ENCODE measurements at regions not wholly inside any gene's neighbourhood (a gene's known extent, or its start where the extent isn't known, plus 50 kb on each side); places are given as distances from the start of the nearest gene placed in this dataset.

DNA sequence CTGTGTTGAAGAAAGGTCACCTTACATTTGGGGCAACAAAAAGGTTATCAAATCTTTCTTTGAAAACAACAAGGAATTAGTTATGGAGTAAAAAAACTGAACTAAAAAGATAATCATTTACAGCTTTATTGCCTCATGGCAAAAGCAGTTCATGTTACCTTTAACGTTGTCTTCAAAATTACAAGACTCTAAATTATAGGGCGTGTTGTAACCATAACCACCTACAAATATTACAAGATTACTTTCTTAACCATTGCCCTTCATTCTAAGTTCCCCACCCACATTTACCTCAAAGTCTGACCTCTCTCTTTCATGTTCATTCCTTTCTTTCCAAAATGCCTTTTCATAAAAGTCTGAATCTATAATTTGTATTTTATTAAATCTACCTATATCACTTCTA, 74.6 kb upstream of the LRATD1 start:
- no peak for DNase-seq
- H3K9me3 ChIP-seq (ENCODE audit: control extremely low read depth in 1 of 5, control insufficient read depth in 4 of 5, insufficient read depth in 2 of 5, low read depth in 1 of 5, low read length in 4 of 5), result no peaks in the 10 kb centered on the region
- POLR2A ChIA-PET, result no interaction called here
- no peaks in the 10 kb centered on the region for H3K27me3 ChIP-seq (replicated peaks in 2 of 5; ENCODE audit: control insufficient read depth in 4 of 5, insufficient read depth in 5 of 5, low read length in 4 of 5)
- H3K27ac ChIP-seq (ENCODE audit: insufficient read depth in 1 of 2, low read depth in 1 of 2, low read length in 2 of 2, poor library complexity in 1 of 2, severe bottlenecking in 2 of 2), result no peak overlapping the region
- no peaks in the 10 kb centered on the region for H3K36me3 ChIP-seq (ENCODE audit: control insufficient read depth in 4 of 4, insufficient read depth in 4 of 4, low read length in 3 of 4)
- no peak overlapping the region for H3K4me3 ChIP-seq (ENCODE audit: control insufficient read depth in 1 of 7, extremely low read depth in 1 of 7, insufficient read depth in 4 of 7, low read depth in 2 of 7, low read length in 6 of 7)
- CTCF ChIA-PET, result no interaction called here
- H3K4me1 ChIP-seq (ENCODE audit: control extremely low read depth in 1 of 4, control insufficient read depth in 4 of 4, insufficient read depth in 4 of 4, low read length in 3 of 4), result no peaks in the 10 kb centered on the region
- 96% methylated on average over 2 of the region's 2 CpGs for WGBS (ENCODE audit: insufficient coverage)

DNA sequence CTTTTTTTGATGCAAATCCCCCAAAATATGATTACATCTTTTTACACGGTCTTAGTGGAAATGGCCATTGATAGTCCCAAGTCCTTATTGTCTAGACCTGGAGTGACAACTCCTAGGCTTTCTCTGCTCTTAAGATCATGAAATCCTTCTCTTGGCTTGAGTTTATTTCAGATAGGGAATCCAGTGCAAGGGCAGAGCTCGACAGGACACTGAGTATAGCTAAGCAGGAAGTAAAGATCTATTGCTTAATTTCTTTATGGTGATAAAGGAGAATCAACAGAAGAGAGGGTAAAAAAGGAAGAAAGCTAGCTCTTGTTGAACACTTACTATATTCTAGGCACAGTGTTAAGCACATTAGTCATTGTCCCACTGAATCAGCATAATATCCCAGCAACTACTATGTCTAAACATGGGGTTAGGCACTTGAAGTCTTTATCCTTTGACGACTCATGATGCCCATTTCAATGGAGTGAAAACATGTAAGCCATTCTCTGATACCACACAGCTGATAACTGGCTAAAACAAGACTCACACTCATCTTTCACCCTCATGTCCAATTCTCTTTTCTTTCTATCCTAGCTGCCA, 74.1 kb upstream of the LRATD1 start:
- ChIA-PET CTCF (no interaction called here), POLR2A (no interaction called here)
- DNase-seq, result no peak
- WGBS (ENCODE audit: insufficient coverage), result 100% methylated on average over 1 of the region's 3 CpGs
- Histone ChIP-seq H3K27ac (ENCODE audit: insufficient read depth in 1 of 2, low read depth in 1 of 2, low read length in 2 of 2, poor library complexity in 1 of 2, severe bottlenecking in 2 of 2) (no peak overlapping the region), H3K27me3 (replicated peaks in 2 of 5; ENCODE audit: control insufficient read depth in 4 of 5, insufficient read depth in 5 of 5, low read length in 4 of 5) (no peaks in the 10 kb centered on the region), H3K36me3 (ENCODE audit: control insufficient read depth in 4 of 4, insufficient read depth in 4 of 4, low read length in 3 of 4) (no peaks in the 10 kb centered on the region), H3K9me3 (ENCODE audit: control extremely low read depth in 1 of 5, control insufficient read depth in 4 of 5, insufficient read depth in 2 of 5, low read depth in 1 of 5, low read length in 4 of 5) (no peaks in the 10 kb centered on the region), H3K4me3 (ENCODE audit: control insufficient read depth in 1 of 7, extremely low read depth in 1 of 7, insufficient read depth in 4 of 7, low read depth in 2 of 7, low read length in 6 of 7) (no peak overlapping the region), H3K4me1 (ENCODE audit: control extremely low read depth in 1 of 4, control insufficient read depth in 4 of 4, insufficient read depth in 4 of 4, low read length in 3 of 4) (no peaks in the 10 kb centered on the region)

DNA sequence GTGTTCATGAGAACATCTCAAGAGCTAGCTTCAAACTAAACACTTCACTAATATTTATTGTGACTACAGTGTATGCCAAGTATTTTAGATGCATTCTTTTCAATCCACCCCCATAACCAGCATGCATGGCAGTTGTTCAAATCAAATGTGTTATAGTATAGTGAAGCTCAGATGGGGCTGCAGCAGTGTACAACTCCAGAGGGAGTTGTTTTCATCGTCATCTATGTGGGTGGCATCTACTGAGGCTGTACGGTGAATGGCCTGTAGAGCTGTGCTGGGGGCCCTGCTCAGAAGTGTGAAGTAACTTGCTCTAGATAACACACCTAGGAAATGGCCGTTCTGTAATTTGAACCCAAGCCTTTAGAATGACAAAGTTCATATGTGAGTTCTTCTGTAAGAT, 71.8 kb upstream of the LRATD1 start:
- Histone ChIP-seq H3K27me3 (replicated peaks in 2 of 5; ENCODE audit: control insufficient read depth in 4 of 5, insufficient read depth in 5 of 5, low read length in 4 of 5) (no peaks in the 10 kb centered on the region), H3K27ac (ENCODE audit: insufficient read depth in 1 of 2, low read depth in 1 of 2, low read length in 2 of 2, poor library complexity in 1 of 2, severe bottlenecking in 2 of 2) (no peak overlapping the region), H3K4me3 (ENCODE audit: control insufficient read depth in 1 of 7, extremely low read depth in 1 of 7, insufficient read depth in 4 of 7, low read depth in 2 of 7, low read length in 6 of 7) (no peak overlapping the region), H3K4me1 (ENCODE audit: control extremely low read depth in 1 of 4, control insufficient read depth in 4 of 4, insufficient read depth in 4 of 4, low read length in 3 of 4) (no peaks in the 10 kb centered on the region), H3K36me3 (ENCODE audit: control insufficient read depth in 4 of 4, insufficient read depth in 4 of 4, low read length in 3 of 4) (no peaks in the 10 kb centered on the region), H3K9me3 (ENCODE audit: control extremely low read depth in 1 of 5, control insufficient read depth in 4 of 5, insufficient read depth in 2 of 5, low read depth in 1 of 5, low read length in 4 of 5) (no peaks in the 10 kb centered on the region)
- POLR2A ChIA-PET, result interaction anchor here (0.6 kb wide), 1 partner anchor 22 kb away, joined by 4 read pairs; no protein-coding TSS in a partner anchor
- DNase-seq, result no peak
- CTCF ChIA-PET, result no interaction called here
- 93% methylated on average over 2 of the region's 3 CpGs for WGBS (ENCODE audit: insufficient coverage)

GRCh38 chr2:14563324-14563723, 69.2 kb upstream of the LRATD1 start:
- no peak for DNase-seq
- WGBS (ENCODE audit: insufficient coverage), result 100% methylated on average over 1 of the region's 1 CpG
- no peaks in the 10 kb centered on the region for H3K4me1 ChIP-seq (ENCODE audit: control extremely low read depth in 1 of 4, control insufficient read depth in 4 of 4, insufficient read depth in 4 of 4, low read length in 3 of 4)
- CTCF ChIA-PET, result no interaction called here
- no peaks in the 10 kb centered on the region for H3K27me3 ChIP-seq (replicated peaks in 2 of 5; ENCODE audit: control insufficient read depth in 4 of 5, insufficient read depth in 5 of 5, low read length in 4 of 5)
- no peak overlapping the region for H3K27ac ChIP-seq (ENCODE audit: insufficient read depth in 1 of 2, low read depth in 1 of 2, low read length in 2 of 2, poor library complexity in 1 of 2, severe bottlenecking in 2 of 2)
- no peaks in the 10 kb centered on the region for H3K9me3 ChIP-seq (ENCODE audit: control extremely low read depth in 1 of 5, control insufficient read depth in 4 of 5, insufficient read depth in 2 of 5, low read depth in 1 of 5, low read length in 4 of 5)
- POLR2A ChIA-PET, result no interaction called here
- no peak overlapping the region for H3K4me3 ChIP-seq (ENCODE audit: control insufficient read depth in 1 of 7, extremely low read depth in 1 of 7, insufficient read depth in 4 of 7, low read depth in 2 of 7, low read length in 6 of 7)
- no peaks in the 10 kb centered on the region for H3K36me3 ChIP-seq (ENCODE audit: control insufficient read depth in 4 of 4, insufficient read depth in 4 of 4, low read length in 3 of 4)

GRCh38 chr2:14565666-14566065, 66.9 kb upstream of the LRATD1 start:
- Histone ChIP-seq H3K27ac (ENCODE audit: insufficient read depth in 1 of 2, low read depth in 1 of 2, low read length in 2 of 2, poor library complexity in 1 of 2, severe bottlenecking in 2 of 2) (no peak overlapping the region), H3K36me3 (ENCODE audit: control insufficient read depth in 4 of 4, insufficient read depth in 4 of 4, low read length in 3 of 4) (no peaks in the 10 kb centered on the region), H3K4me3 (ENCODE audit: control insufficient read depth in 1 of 7, extremely low read depth in 1 of 7, insufficient read depth in 4 of 7, low read depth in 2 of 7, low read length in 6 of 7) (no peak overlapping the region), H3K27me3 (replicated peaks in 2 of 5; ENCODE audit: control insufficient read depth in 4 of 5, insufficient read depth in 5 of 5, low read length in 4 of 5) (no peaks in the 10 kb centered on the region), H3K9me3 (ENCODE audit: control extremely low read depth in 1 of 5, control insufficient read depth in 4 of 5, insufficient read depth in 2 of 5, low read depth in 1 of 5, low read length in 4 of 5) (no peaks in the 10 kb centered on the region), H3K4me1 (ENCODE audit: control extremely low read depth in 1 of 4, control insufficient read depth in 4 of 4, insufficient read depth in 4 of 4, low read length in 3 of 4) (no peaks in the 10 kb centered on the region)
- ChIA-PET CTCF (no interaction called here), POLR2A (no interaction called here)
- DNase-seq, result no peak

- Histone ChIP-seq H3K27ac (ENCODE audit: insufficient read depth in 1 of 2, low read depth in 1 of 2, low read length in 2 of 2, poor library complexity in 1 of 2, severe bottlenecking in 2 of 2) (no peak overlapping the region), H3K9me3 (ENCODE audit: control extremely low read depth in 1 of 5, control insufficient read depth in 4 of 5, insufficient read depth in 2 of 5, low read depth in 1 of 5, low read length in 4 of 5) (no peaks in the 10 kb centered on the region), H3K36me3 (ENCODE audit: control insufficient read depth in 4 of 4, insufficient read depth in 4 of 4, low read length in 3 of 4) (no peaks in the 10 kb centered on the region), H3K4me3 (ENCODE audit: control insufficient read depth in 1 of 7, extremely low read depth in 1 of 7, insufficient read depth in 4 of 7, low read depth in 2 of 7, low read length in 6 of 7) (no peak overlapping the region), H3K27me3 (replicated peaks in 2 of 5; ENCODE audit: control insufficient read depth in 4 of 5, insufficient read depth in 5 of 5, low read length in 4 of 5) (no peaks in the 10 kb centered on the region), H3K4me1 (ENCODE audit: control extremely low read depth in 1 of 4, control insufficient read depth in 4 of 4, insufficient read depth in 4 of 4, low read length in 3 of 4) (no peaks in the 10 kb centered on the region)
- no CpG with 5 or more reads among the region's 1 CpG for WGBS (ENCODE audit: insufficient coverage)
- ChIA-PET POLR2A (interaction anchor here (0.6 kb wide), 1 partner anchor 11 kb away, joined by 3 read pairs; no protein-coding TSS in a partner anchor), CTCF (no interaction called here)
- no peak for DNase-seq
Measured at GRCh38 chr2:14567561-14567960, 65.0 kb upstream of the LRATD1 start.

DNA sequence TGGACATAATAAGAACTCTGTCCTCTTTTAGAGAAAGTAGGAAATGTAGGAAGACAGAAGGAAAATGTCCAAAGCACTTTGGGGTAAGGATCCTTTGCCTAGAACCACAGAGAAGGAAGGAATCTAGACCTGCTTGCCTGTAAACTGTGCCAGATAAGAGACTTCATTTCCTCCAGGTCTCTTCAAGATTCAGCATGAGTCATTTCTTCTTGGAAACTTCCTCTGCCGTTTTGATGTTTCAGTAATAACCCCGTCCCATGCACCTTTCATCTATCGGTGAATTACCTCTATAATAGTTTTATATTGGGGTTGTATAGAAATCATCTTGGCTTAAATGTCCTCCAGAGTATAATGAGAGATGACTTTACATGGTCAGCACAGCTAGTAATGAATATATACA, 63.2 kb upstream of the LRATD1 start:
- Histone ChIP-seq H3K9me3 (ENCODE audit: control extremely low read depth in 1 of 5, control insufficient read depth in 4 of 5, insufficient read depth in 2 of 5, low read depth in 1 of 5, low read length in 4 of 5) (no peaks in the 10 kb centered on the region), H3K27me3 (replicated peaks in 2 of 5; ENCODE audit: control insufficient read depth in 4 of 5, insufficient read depth in 5 of 5, low read length in 4 of 5) (no peaks in the 10 kb centered on the region), H3K4me1 (ENCODE audit: control extremely low read depth in 1 of 4, control insufficient read depth in 4 of 4, insufficient read depth in 4 of 4, low read length in 3 of 4) (no peaks in the 10 kb centered on the region), H3K36me3 (ENCODE audit: control insufficient read depth in 4 of 4, insufficient read depth in 4 of 4, low read length in 3 of 4) (no peaks in the 10 kb centered on the region), H3K4me3 (ENCODE audit: control insufficient read depth in 1 of 7, extremely low read depth in 1 of 7, insufficient read depth in 4 of 7, low read depth in 2 of 7, low read length in 6 of 7) (no peak overlapping the region), H3K27ac (ENCODE audit: insufficient read depth in 1 of 2, low read depth in 1 of 2, low read length in 2 of 2, poor library complexity in 1 of 2, severe bottlenecking in 2 of 2) (no peak overlapping the region)
- no CpG with 5 or more reads among the region's 3 CpGs for WGBS (ENCODE audit: insufficient coverage)
- no peak for DNase-seq
- ChIA-PET CTCF (no interaction called here), POLR2A (no interaction called here)

All from common myeloid progenitor, CD34-positive (primary cell).